K562 (cell line): ENCODE measurements at regions not wholly inside any gene's neighbourhood (a gene's known extent, or its start where the extent isn't known, plus 50 kb on each side); places are given as distances from the start of the nearest gene placed in this dataset.

Source experiments
- EGR1 ChIP-seq: fragments of 450-650 bp; conservative IDR thresholded peaks from 2 replicates; pipeline ENCODE4 v1.6.1; 2017; ENCODE audit warnings: mild to moderate bottlenecking
- POLR2A ChIP-seq: fragments of 450-650 bp; conservative IDR thresholded peaks from 2 replicates; pipeline ENCODE4 v1.6.1; 2016
- POLR2AphosphoS5 ChIP-seq: IDR thresholded peaks from 2 replicates; pipeline ENCODE4 v1.6.1; 2011; ENCODE audit warnings: mild to moderate bottlenecking, low read depth, low read length, moderate library complexity; ENCODE audit not compliant: control insufficient read depth, insufficient read depth
- RAD51 ChIP-seq: fragments of 450-650 bp; IDR thresholded peaks from 2 replicates; pipeline ENCODE4 v1.7.1; 2016; ENCODE audit warnings: low read depth, mild to moderate bottlenecking, borderline replicate concordance
- RBFOX2 ChIP-seq: fragments of 200-400 bp; formaldehyde crosslinking; IDR thresholded peaks from 2 replicates; pipeline ENCODE4 v1.6.1; 2017; ENCODE audit warnings: low read depth, mild to moderate bottlenecking, low read length, moderate library complexity
- SRSF1 ChIP-seq: fragments of 200-400 bp; formaldehyde crosslinking; IDR thresholded peaks from 2 replicates; pipeline ENCODE4 v1.6.1; 2017; ENCODE audit warnings: mild to moderate bottlenecking, low read depth, low read length, moderate library complexity
- ZNF140 ChIP-seq: fragments of 250-450 bp; sonication (Bioruptor Pico); IDR thresholded peaks from 2 replicates; pipeline ENCODE4 v1.8.0; 2021; ENCODE audit warnings: moderate library complexity, mild to moderate bottlenecking, inconsistent platforms
- TF ChIP-seq, protein P1 (sequence below): fragments of 150-350 bp; IDR thresholded peaks from 2 replicates; pipeline ENCODE4 v1.6.1; 2014; ENCODE audit warnings: low read depth, mild to moderate bottlenecking, low read length, borderline replicate concordance

DNA sequence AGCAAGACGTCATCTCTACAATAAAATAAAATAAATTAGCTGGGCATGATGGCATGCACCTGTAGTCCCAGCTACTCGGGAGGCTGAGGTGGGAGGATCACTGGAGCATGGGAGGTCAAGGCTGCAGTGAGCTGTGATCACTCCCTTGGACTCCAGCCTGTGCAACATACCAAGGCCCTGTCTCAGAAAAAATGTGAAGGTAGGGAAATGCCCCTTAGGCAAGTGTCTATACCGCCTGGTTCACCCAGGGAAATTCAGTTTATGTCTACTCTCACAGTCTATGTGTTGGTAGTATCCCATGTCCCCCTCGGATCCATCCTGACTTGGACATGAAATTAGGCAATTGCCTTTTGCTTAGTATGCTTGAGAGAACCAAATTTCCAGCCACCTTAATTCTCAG is 88.4 kb upstream of the TMEM132C start:
- TF ChIP-seq POLR2A (no peak), RAD51 (no peak), EGR1 (no peak), ZNF140 (no peak), SRSF1 (no peak), POLR2AphosphoS5 (no peak), RBFOX2 (no peak)
- TF ChIP-seq, protein P1, sequence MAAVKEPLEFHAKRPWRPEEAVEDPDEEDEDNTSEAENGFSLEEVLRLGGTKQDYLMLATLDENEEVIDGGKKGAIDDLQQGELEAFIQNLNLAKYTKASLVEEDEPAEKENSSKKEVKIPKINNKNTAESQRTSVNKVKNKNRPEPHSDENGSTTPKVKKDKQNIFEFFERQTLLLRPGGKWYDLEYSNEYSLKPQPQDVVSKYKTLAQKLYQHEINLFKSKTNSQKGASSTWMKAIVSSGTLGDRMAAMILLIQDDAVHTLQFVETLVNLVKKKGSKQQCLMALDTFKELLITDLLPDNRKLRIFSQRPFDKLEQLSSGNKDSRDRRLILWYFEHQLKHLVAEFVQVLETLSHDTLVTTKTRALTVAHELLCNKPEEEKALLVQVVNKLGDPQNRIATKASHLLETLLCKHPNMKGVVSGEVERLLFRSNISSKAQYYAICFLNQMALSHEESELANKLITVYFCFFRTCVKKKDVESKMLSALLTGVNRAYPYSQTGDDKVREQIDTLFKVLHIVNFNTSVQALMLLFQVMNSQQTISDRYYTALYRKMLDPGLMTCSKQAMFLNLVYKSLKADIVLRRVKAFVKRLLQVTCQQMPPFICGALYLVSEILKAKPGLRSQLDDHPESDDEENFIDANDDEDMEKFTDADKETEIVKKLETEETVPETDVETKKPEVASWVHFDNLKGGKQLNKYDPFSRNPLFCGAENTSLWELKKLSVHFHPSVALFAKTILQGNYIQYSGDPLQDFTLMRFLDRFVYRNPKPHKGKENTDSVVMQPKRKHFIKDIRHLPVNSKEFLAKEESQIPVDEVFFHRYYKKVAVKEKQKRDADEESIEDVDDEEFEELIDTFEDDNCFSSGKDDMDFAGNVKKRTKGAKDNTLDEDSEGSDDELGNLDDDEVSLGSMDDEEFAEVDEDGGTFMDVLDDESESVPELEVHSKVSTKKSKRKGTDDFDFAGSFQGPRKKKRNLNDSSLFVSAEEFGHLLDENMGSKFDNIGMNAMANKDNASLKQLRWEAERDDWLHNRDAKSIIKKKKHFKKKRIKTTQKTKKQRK = no peak
